ENCODE measurements at regions not wholly inside any gene's neighbourhood (a gene's known extent, or its start where the extent isn't known, plus 50 kb on each side); places are given as distances from the start of the nearest gene placed in this dataset.

DNA sequence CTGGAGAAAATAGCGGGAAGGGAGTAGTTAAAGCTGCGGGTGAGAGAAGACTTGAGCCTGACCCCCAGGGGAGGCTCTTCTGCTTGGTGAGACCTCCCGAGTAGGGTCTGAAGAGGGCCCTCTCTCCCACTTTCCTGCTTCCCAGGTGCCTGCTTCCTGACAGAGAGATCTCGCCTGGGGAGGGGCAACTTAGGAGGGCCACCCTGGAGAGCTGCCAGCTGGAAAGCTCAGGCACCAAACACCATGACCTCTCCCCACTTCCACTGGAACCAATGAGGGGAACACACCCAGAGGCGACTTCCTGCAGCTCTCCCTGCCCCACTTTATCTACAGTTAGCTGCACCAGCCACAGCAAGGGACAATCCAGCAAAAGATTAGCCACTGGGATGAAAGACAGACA lies 208.0 kb downstream of the TBXT start:
- Histone ChIP-seq H3K4me1 (no peaks in the 10 kb centered on the region), H3K36me3 (no peaks in the 10 kb centered on the region), H3K9me3 (no peaks in the 10 kb centered on the region), H3K27ac (no peak overlapping the region), H3K4me3 (no peak overlapping the region), H3K27me3 (no peaks in the 10 kb centered on the region)
- no peak for DNase-seq (ENCODE audit: low spot score in 2 of 2)
- TF ChIP-seq, protein P1, sequence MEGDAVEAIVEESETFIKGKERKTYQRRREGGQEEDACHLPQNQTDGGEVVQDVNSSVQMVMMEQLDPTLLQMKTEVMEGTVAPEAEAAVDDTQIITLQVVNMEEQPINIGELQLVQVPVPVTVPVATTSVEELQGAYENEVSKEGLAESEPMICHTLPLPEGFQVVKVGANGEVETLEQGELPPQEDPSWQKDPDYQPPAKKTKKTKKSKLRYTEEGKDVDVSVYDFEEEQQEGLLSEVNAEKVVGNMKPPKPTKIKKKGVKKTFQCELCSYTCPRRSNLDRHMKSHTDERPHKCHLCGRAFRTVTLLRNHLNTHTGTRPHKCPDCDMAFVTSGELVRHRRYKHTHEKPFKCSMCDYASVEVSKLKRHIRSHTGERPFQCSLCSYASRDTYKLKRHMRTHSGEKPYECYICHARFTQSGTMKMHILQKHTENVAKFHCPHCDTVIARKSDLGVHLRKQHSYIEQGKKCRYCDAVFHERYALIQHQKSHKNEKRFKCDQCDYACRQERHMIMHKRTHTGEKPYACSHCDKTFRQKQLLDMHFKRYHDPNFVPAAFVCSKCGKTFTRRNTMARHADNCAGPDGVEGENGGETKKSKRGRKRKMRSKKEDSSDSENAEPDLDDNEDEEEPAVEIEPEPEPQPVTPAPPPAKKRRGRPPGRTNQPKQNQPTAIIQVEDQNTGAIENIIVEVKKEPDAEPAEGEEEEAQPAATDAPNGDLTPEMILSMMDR (IDR thresholded peaks at IDR 0.05): no peak
- intact Hi-C loops (cut with DNase I): no loop called here

DNA sequence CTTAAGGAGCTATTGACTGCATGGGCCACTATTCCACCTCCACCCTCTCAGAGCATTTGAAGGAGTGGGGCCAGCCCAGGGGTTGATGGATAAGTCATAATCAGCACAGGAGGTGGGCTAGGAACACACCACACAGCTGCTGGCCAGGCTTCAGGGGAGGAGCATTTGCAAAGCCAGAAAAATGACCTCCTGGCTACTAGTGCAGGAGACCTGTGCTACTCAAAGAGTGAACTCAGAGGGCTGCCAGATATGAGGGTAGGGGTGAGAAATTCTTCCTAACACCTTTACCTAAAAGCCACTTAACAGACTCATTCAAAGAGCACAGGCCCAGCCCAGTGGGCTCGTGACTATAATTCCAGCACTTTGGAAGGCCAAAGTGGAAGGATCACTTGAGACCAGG lies 210.8 kb downstream of the TBXT start:
- Histone ChIP-seq H3K9me3 (no peaks in the 10 kb centered on the region), H3K4me1 (no peaks in the 10 kb centered on the region), H3K27me3 (no peaks in the 10 kb centered on the region), H3K4me3 (no peak overlapping the region), H3K36me3 (no peaks in the 10 kb centered on the region), H3K27ac (no peak overlapping the region)
- intact Hi-C loops (cut with DNase I): no loop called here
- TF ChIP-seq, protein P1 (IDR thresholded peaks at IDR 0.05): no peak
- no peak for DNase-seq (ENCODE audit: low spot score in 2 of 2)

DNA sequence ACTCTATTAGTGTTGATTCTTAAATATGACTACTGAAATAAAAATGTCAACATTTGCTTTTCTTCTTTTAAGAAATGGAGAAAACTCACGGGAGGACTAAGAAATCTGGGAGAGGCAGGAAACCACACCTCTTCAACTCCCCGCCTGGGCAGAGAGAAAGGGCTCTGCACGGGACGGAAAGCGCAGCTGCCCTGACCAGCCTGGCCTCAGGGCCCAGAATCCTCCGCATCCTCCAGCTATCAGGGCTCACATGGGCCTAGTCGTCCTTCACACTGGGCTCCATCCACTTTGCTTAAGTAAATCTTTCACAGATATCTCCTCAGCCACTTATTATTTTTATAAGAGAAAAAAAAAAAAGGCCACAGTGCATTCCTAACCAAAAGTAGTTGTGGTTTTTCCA lies 215.1 kb downstream of the TBXT start:
- Histone ChIP-seq H3K4me3 (no peak overlapping the region), H3K9me3 (no peaks in the 10 kb centered on the region), H3K27ac (no peak overlapping the region), H3K36me3 (no peaks in the 10 kb centered on the region), H3K27me3 (no peaks in the 10 kb centered on the region), H3K4me1 (no peaks in the 10 kb centered on the region)
- intact Hi-C loops (cut with DNase I): no loop called here
- TF ChIP-seq, protein P1 (IDR thresholded peaks at IDR 0.05): no peak
- no peak for DNase-seq (ENCODE audit: low spot score in 2 of 2)

DNA sequence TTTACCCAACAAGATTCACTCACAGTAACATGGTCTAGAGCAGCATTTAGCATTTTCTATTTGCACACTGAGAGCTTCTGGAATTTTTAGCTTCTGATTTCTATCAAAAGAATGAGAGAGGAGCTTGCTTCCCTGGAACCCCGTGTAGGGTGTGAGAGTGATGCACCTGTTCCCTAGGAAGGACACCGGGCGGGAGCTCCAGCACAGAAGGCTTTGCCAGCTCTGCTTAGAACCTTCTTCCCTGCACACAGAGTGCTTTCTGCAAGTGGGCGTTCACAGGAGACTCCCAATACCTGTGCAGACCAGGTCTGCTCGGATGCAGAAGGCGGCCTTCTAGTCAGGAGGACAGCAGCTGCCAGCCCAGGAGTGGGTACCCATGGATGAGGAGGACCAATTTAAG lies 217.3 kb downstream of the TBXT start:
- TF ChIP-seq, protein P1 (IDR thresholded peaks at IDR 0.05): no peak
- intact Hi-C loops (cut with DNase I): no loop called here
- Histone ChIP-seq H3K27ac (no peak overlapping the region), H3K27me3 (no peaks in the 10 kb centered on the region), H3K4me1 (no peaks in the 10 kb centered on the region), H3K4me3 (no peak overlapping the region), H3K9me3 (no peaks in the 10 kb centered on the region), H3K36me3 (no peaks in the 10 kb centered on the region)
- DNase-seq (ENCODE audit: low spot score in 2 of 2): no peak

DNA sequence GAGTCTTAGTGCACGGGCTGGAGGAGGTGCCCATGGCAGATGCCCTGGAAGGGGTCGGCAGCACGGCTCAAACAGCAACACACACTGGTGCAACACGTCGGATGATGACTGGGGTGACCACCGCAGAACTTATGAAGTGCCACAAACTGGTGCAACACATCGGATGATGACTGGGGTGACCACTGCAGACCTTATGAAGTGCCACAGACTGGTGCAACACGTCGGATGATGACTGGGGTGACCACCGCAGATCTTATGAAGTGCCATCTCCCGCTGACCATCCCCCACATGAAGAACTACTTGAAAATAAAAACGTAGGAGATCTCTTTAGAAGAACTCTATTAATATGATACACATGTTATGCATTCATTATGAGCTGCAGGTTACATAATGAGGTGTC lies 218.3 kb downstream of the TBXT start:
- H3K9me3 ChIP-seq: no peaks in the 10 kb centered on the region
- no peaks in the 10 kb centered on the region for H3K4me1 ChIP-seq
- no peak overlapping the region for H3K4me3 ChIP-seq
- TF ChIP-seq, protein P1 (IDR thresholded peaks at IDR 0.05): no peak
- DNase-seq (ENCODE audit: low spot score in 2 of 2): no peak
- no peak overlapping the region for H3K27ac ChIP-seq
- no peaks in the 10 kb centered on the region for H3K27me3 ChIP-seq
- H3K36me3 ChIP-seq: no peaks in the 10 kb centered on the region
- intact Hi-C loops (cut with DNase I): no loop called here

DNA sequence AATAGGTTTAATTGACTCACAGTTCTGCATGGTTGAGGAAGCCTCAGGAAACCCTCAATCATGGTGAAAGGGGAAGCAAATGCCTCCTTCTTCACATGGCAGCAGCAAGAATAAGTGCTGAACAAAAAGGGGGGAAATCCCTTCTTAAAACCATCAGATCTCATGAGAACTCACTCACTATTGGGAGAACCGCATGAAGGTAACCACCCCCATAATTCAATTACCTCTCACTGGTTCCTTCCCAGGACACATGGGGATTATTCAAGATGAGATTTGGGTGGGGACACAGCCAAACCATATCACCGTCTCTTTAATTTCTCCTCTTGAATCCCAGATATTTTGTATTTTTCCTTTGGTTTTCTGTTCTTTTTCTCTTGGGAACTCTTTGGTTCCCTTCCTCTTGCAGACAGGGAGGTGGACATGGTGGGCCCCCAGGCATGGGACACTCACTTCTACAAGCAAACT lies 223.6 kb downstream of the TBXT start:
- intact Hi-C loops (cut with DNase I): no loop called here
- Histone ChIP-seq H3K36me3 (no peaks in the 10 kb centered on the region), H3K4me3 (no peak overlapping the region), H3K27me3 (no peaks in the 10 kb centered on the region), H3K27ac (no peak overlapping the region), H3K9me3 (no peaks in the 10 kb centered on the region), H3K4me1 (no peaks in the 10 kb centered on the region)
- TF ChIP-seq, protein P1 (IDR thresholded peaks at IDR 0.05): no peak
- DNase-seq (ENCODE audit: low spot score in 2 of 2): no peak

Measured in ascending aorta (tissue), 2 donors.